ENCODE measurements at regions not wholly inside any gene's neighbourhood (a gene's known extent, or its start where the extent isn't known, plus 50 kb on each side); places are given as distances from the start of the nearest gene placed in this dataset.
"Not testable (repeated sequence)": the region's sequence is repeated elsewhere in the genome, so short reads cannot be mapped to it uniquely, and the experiment has no call there.

DNA sequence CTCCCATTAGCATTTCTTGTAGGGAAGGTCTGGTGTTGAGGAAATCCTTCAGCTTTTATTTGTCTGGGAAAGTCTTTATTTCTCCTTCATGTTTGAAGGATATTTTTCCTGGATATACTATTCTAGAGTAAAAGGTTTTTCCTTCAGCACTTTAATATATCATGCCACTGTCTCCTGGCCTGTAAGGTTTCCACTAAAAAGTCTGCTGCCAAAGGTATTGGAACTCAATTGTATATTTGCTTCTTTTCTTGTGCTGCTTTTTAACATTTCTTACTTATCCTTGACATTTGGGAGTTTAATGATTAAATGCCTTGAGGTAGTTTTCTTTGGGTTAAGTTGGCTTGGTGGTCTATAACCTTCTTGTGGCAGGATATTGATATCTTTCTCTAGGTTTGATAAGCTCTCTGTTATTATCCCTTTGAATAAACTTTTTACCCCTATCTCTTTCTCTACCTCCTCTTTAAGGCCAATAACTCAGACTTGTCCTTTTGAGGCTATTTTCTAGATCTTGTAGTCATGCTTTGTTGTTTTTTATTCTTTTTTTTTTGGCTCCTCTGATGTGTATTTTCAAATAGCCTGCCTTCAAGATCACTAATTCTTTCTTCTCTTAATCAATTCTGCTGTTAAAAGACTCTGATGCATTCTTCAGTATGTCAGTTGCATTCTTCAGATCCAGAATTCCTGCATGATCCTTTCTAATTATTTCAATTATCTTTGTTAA lies 225.0 kb upstream of the ZNF217 start:
- no peaks in the 10 kb centered on the region for H3K36me3 ChIP-seq
- H3K9me3 ChIP-seq, result no peaks in the 10 kb centered on the region
- DNase-seq, result no peak
- no peak overlapping the region for H3K4me3 ChIP-seq (ENCODE audit: low read depth, low read length)
- H3K27me3 ChIP-seq, result no peaks in the 10 kb centered on the region
- no peaks in the 10 kb centered on the region for H3K4me1 ChIP-seq
- TF ChIP-seq, protein P1, sequence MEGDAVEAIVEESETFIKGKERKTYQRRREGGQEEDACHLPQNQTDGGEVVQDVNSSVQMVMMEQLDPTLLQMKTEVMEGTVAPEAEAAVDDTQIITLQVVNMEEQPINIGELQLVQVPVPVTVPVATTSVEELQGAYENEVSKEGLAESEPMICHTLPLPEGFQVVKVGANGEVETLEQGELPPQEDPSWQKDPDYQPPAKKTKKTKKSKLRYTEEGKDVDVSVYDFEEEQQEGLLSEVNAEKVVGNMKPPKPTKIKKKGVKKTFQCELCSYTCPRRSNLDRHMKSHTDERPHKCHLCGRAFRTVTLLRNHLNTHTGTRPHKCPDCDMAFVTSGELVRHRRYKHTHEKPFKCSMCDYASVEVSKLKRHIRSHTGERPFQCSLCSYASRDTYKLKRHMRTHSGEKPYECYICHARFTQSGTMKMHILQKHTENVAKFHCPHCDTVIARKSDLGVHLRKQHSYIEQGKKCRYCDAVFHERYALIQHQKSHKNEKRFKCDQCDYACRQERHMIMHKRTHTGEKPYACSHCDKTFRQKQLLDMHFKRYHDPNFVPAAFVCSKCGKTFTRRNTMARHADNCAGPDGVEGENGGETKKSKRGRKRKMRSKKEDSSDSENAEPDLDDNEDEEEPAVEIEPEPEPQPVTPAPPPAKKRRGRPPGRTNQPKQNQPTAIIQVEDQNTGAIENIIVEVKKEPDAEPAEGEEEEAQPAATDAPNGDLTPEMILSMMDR (IDR thresholded peaks at IDR 0.05; ENCODE audit: low read depth, low read length), result no peak

DNA sequence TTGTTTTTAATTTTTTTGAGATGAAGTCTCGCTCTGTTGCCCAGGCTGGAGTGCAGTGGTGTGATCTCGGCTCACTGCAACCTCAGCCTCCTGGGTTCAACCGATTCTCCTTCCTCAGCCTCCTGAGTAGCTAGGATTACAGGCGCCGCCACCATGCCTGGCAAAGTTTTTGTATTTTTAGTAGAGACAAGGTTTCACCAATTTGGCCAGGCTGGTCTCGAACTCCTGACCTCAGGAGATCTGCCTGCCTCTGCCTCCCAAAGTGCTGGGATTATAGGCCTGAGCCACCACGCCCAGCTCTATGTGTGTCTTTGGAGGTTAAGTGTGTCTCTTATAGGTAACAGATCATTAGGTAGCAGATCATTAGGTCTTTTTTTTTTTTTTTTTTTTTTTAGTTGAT lies 223.9 kb upstream of the ZNF217 start:
- H3K36me3 ChIP-seq; H3K9me3 ChIP-seq; DNase-seq; H3K27me3 ChIP-seq; H3K4me3 ChIP-seq (ENCODE audit: low read depth, low read length); H3K4me1 ChIP-seq: not testable (repeated sequence)

DNA sequence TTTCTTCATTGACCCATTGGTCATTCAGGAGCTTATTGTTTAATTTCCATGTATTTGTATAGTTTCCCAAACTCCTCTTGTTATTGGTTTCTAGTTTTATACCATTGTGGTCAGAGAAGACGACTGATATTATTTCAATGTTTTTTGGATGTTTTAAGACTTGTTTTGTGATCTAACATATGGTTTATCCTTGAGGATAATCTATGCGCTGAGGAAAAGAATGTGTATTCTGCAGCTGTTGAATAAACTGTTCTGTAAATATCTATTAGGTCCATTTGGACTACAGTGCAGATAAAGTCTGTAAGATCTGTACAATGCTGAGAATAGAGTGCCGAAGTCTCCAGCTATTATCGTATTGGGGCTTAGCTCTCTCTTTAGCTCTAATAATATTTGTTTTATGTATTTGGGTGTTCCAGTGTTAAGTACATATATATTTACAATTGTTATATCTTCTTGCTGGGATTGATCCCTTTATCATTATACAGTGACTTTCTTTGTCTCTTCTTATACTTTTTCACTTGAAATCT lies 223.3 kb upstream of the ZNF217 start:
- Histone ChIP-seq H3K27me3 (no peaks in the 10 kb centered on the region), H3K4me3 (ENCODE audit: low read depth, low read length) (no peak overlapping the region), H3K4me1 (no peaks in the 10 kb centered on the region), H3K36me3 (no peaks in the 10 kb centered on the region), H3K9me3 (no peaks in the 10 kb centered on the region)
- no peak for DNase-seq
- TF ChIP-seq, protein P1 (IDR thresholded peaks at IDR 0.05; ENCODE audit: low read depth, low read length), result no peak

DNA sequence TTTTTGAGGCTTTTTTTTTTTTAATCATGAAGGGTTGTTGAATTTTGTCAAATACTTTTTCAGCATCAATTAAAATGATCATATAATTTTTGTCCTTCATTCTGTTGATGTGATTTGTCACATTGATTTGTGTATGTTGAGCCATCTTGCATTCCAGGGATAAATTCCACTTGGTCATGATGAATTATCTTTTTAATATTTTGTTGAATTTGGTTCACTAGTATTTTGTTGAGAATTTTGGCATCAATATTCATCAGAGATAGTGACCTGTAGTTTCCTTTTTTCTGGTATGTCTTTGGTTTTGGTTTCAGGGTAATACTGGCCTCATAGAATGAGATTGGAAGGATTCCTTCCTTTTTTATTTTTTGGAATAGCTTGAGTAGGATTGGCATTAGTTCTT lies 221.9 kb upstream of the ZNF217 start:
- Histone ChIP-seq H3K36me3 (no peaks in the 10 kb centered on the region), H3K9me3 (no peaks in the 10 kb centered on the region), H3K4me1 (no peaks in the 10 kb centered on the region), H3K27me3 (no peaks in the 10 kb centered on the region), H3K4me3 (ENCODE audit: low read depth, low read length) (no peak overlapping the region)
- TF ChIP-seq, protein P1 (IDR thresholded peaks at IDR 0.05; ENCODE audit: low read depth, low read length), result no peak
- DNase-seq, result no peak

DNA sequence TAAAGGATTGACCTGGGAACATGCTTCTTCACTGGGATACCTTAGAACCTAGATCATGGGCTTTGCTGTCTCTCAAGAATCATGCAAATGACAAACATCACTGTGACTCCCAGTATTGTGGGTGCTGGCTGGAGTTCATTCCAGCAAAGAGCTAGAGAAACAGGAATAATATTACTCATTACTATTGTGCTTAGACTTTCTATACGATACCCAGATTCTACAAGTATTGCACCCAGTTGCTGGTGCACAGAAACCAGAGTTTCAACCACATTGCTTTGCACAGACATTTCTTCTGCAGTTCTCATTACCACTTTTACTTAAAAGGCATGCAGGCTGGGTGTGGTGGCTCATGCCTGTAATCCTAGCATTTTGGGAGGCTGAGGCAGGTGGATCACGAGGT lies 220.4 kb upstream of the ZNF217 start:
- Histone ChIP-seq H3K4me1 (no peaks in the 10 kb centered on the region), H3K27me3 (no peaks in the 10 kb centered on the region), H3K36me3 (no peaks in the 10 kb centered on the region), H3K9me3 (no peaks in the 10 kb centered on the region), H3K4me3 (ENCODE audit: low read depth, low read length) (no peak overlapping the region)
- TF ChIP-seq, protein P1 (IDR thresholded peaks at IDR 0.05; ENCODE audit: low read depth, low read length), result no peak
- no peak for DNase-seq

DNA sequence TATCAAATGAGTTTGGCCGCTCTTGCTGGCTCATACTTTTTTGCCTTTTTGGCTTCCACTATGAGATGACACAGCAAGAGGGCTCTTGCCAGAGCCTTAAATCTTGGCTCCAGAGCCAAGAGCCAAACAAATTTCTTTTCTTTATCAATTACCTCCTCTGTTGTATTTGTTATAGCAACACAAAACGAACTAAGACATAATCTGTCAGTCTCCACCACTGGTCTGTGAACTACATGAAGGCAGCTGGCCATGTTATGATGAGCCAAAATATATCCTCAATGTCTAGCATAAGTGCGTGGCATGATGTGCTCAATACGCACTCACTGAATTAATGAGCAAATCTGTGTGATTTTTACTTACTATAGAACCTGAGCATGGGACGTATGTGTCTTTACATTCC lies 220.0 kb upstream of the ZNF217 start:
- TF ChIP-seq, protein P1 (IDR thresholded peaks at IDR 0.05; ENCODE audit: low read depth, low read length), result no peak
- Histone ChIP-seq H3K4me1 (no peaks in the 10 kb centered on the region), H3K36me3 (no peaks in the 10 kb centered on the region), H3K27me3 (no peaks in the 10 kb centered on the region), H3K9me3 (no peaks in the 10 kb centered on the region), H3K4me3 (ENCODE audit: low read depth, low read length) (no peak overlapping the region)
- no peak for DNase-seq

Measured in BE2C (cell line).